ENCODE measurements at regions not wholly inside any gene's neighbourhood (a gene's known extent, or its start where the extent isn't known, plus 50 kb on each side); places are given as distances from the start of the nearest gene placed in this dataset.

GRCh38 chr6:67634199-67634598 lies 1000.9 kb upstream of the ADGRB3 start:
- Histone ChIP-seq H3K79me2 (ENCODE audit: control insufficient read depth, insufficient read depth, low read length) (no peaks in the 10 kb centered on the region), H3K9me1 (ENCODE audit: control insufficient read depth, insufficient read depth, low read length) (no peaks in the 10 kb centered on the region), H3K27me3 (ENCODE audit: control insufficient read depth in 2 of 2, insufficient read depth in 2 of 2, low read length in 2 of 2) (no peaks in the 10 kb centered on the region), H3K4me3 (no peak overlapping the region), H3K9me3 (replicated peaks; ENCODE audit: control insufficient read depth, insufficient read depth, low read depth, low read length) (0 out of 2 replicates have a peak, but pooled peaks cover 4% of the 10 kb centered on the region), H3K27ac (ENCODE audit: extremely low read depth, low read depth, low read length) (no peak overlapping the region), H3K4me2 (ENCODE audit: insufficient read depth, low read length) (no peak overlapping the region), H3K36me3 (ENCODE audit: control insufficient read depth, insufficient read depth, low read length) (no peaks in the 10 kb centered on the region), H4K20me1 (replicated peaks; ENCODE audit: control insufficient read depth, insufficient read depth, low read length) (no peaks in the 10 kb centered on the region), H3K4me1 (replicated peaks in 1 of 2; ENCODE audit: control insufficient read depth in 2 of 2, insufficient read depth in 2 of 2, low read length in 2 of 2) (no peaks in the 10 kb centered on the region), H2AFZ (ENCODE audit: low read depth, low read length) (no peak overlapping the region), H3K9ac (ENCODE audit: insufficient read depth in 1 of 2, low read depth in 2 of 2, low read length in 2 of 2) (no peak overlapping the region)
- CTCF ChIA-PET (ENCODE audit: low intra/inter-chr PET ratio): no interaction called here
- BruUV-seq (replicated peaks): no TSS peak
- peak in 1 of 2 experiments; percentile 54; a peak in 1 of 3 replicates for TF ChIP-seq CBX3 (IDR thresholded peaks at IDR 0.05; ENCODE audit: borderline replicate concordance in 1 of 2, low read length in 2 of 2)
- TF ChIP-seq, protein P1, sequence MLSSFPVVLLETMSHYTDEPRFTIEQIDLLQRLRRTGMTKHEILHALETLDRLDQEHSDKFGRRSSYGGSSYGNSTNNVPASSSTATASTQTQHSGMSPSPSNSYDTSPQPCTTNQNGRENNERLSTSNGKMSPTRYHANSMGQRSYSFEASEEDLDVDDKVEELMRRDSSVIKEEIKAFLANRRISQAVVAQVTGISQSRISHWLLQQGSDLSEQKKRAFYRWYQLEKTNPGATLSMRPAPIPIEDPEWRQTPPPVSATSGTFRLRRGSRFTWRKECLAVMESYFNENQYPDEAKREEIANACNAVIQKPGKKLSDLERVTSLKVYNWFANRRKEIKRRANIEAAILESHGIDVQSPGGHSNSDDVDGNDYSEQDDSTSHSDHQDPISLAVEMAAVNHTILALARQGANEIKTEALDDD (IDR thresholded peaks at IDR 0.05): no peak
- POLR2A ChIA-PET: interaction anchor here (0.6 kb wide), 1 partner anchor 1255 kb away, joined by 4 read pairs; no protein-coding TSS in a partner anchor
- 43% methylated on average over 2 of the region's 2 CpGs for WGBS (ENCODE audit: insufficient coverage, low coverage, missing lambda C conversion rate)
- intact Hi-C loops (cut with micrococcal nuclease): no loop called here
- in situ Hi-C loops (cut with MboI): no loop called here
- ATAC-seq: no peak
- DNase-seq (ENCODE audit: extremely low read depth in 1 of 4, low spot score in 3 of 4): no peak
- no peak for FAIRE-seq

DNA sequence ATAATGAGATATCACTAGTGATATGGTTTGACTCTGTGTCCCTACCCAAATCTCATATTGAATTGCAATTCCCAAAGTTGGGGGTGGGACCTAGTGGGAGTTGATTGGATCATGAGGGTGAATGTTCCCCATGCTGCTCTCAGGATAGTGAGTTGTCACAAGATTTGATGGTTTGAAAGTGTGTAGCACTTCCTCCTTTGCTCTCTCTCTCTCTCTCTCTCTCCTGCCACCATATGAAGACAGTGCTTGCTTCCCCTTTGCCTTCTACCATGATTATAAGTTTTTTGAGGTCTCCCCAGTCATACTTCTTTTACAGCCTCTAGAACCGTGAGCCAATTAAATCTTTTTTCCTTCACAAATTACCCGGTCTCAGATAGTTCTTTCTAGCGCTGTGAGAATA lies 1002.0 kb upstream of the ADGRB3 start:
- no peak overlapping the region for H3K9ac ChIP-seq (ENCODE audit: insufficient read depth in 1 of 2, low read depth in 2 of 2, low read length in 2 of 2)
- no peak overlapping the region for H3K4me2 ChIP-seq (ENCODE audit: insufficient read depth, low read length)
- no peak overlapping the region for H3K27ac ChIP-seq (ENCODE audit: extremely low read depth, low read depth, low read length)
- no peaks in the 10 kb centered on the region for H3K79me2 ChIP-seq (ENCODE audit: control insufficient read depth, insufficient read depth, low read length)
- ATAC-seq: no peak
- ChIA-PET CTCF (ENCODE audit: low intra/inter-chr PET ratio) (no interaction called here), POLR2A (no interaction called here)
- DNase-seq (ENCODE audit: extremely low read depth in 1 of 4, low spot score in 3 of 4): no peak
- no peaks in the 10 kb centered on the region for H3K27me3 ChIP-seq (ENCODE audit: control insufficient read depth in 2 of 2, insufficient read depth in 2 of 2, low read length in 2 of 2)
- no TSS peak for BruUV-seq (replicated peaks)
- TF ChIP-seq ELK1 (CRISPR knock-in tag; IDR thresholded peaks at IDR 0.05) (no peak), BRD4 (IDR thresholded peaks at IDR 0.05) (no peak), RCOR1 (IDR thresholded peaks at IDR 0.05; ENCODE audit: borderline replicate concordance in 1 of 2, low read depth in 2 of 2, low read length in 2 of 2) (no peak), RBM14 (IDR thresholded peaks at IDR 0.05; ENCODE audit: borderline replicate concordance, insufficient read depth, low read depth, low read length) (no peak), EWSR1 (IDR thresholded peaks at IDR 0.05; ENCODE audit: borderline replicate concordance, low read depth, partially characterized antibody) (no peak), ZNF766 (CRISPR knock-in tag; conservative IDR thresholded peaks at IDR 0.05) (no peak), ELF4 (CRISPR knock-in tag; IDR thresholded peaks at IDR 0.05) (no peak), SOX6 (IDR thresholded peaks at IDR 0.05) (no peak), ZNF551 (CRISPR knock-in tag; IDR thresholded peaks at IDR 0.05) (no peak), SP1 (CRISPR knock-in tag; IDR thresholded peaks at IDR 0.05) (no peak), ZNF830 (CRISPR knock-in tag; IDR thresholded peaks at IDR 0.05) (no peak)
- 0 out of 2 replicates have a peak, but pooled peaks cover 4% of the 10 kb centered on the region for H3K9me3 ChIP-seq (replicated peaks; ENCODE audit: control insufficient read depth, insufficient read depth, low read depth, low read length)
- no peak for FAIRE-seq
- no peak overlapping the region for H2AFZ ChIP-seq (ENCODE audit: low read depth, low read length)
- no peaks in the 10 kb centered on the region for H3K4me1 ChIP-seq (replicated peaks in 1 of 2; ENCODE audit: control insufficient read depth in 2 of 2, insufficient read depth in 2 of 2, low read length in 2 of 2)
- no peaks in the 10 kb centered on the region for H3K9me1 ChIP-seq (ENCODE audit: control insufficient read depth, insufficient read depth, low read length)
- H3K36me3 ChIP-seq (ENCODE audit: control insufficient read depth, insufficient read depth, low read length): no peaks in the 10 kb centered on the region
- in situ Hi-C loops (cut with MboI): no loop called here
- 6% methylated on average over 3 of the region's 3 CpGs for WGBS (ENCODE audit: insufficient coverage, low coverage, missing lambda C conversion rate)
- H4K20me1 ChIP-seq (replicated peaks; ENCODE audit: control insufficient read depth, insufficient read depth, low read length): no peaks in the 10 kb centered on the region
- intact Hi-C loops (cut with micrococcal nuclease): no loop called here
- no peak overlapping the region for H3K4me3 ChIP-seq

Data from K562 (cell line).